Right cardiac atrium (tissue), 5 donors: ENCODE measurements at regions not wholly inside any gene's neighbourhood (a gene's known extent, or its start where the extent isn't known, plus 50 kb on each side); places are given as distances from the start of the nearest gene placed in this dataset.
A peak's percentile ranks its signal among the peaks of the same experiment; 100 is the strongest.

Source experiments
- ATAC-seq, 2 donors: fragments of 200-7000 bp; cut with Tn5 transposase; one replicate each; pipeline versions ENCODE4 v1.8.0 to v1.9.1; 2020; ENCODE audit warnings: moderate library complexity in 2 of 2, mild to moderate bottlenecking in 1 of 2
- DNase-seq, 3 donors: peaks; one replicate each; pipeline ENCODE4 v3.0.0-alpha.2; 2020
- H3K27ac ChIP-seq: one replicate; pipeline ENCODE4 v1.5.1; 2013; ENCODE audit warnings: mild to moderate bottlenecking, low read length, control low read depth, moderate library complexity
- H3K27me3 ChIP-seq: one replicate; pipeline ENCODE4 v1.6.1; 2013; ENCODE audit not compliant: control insufficient read depth, insufficient read depth
- H3K4me1 ChIP-seq: one replicate; pipeline ENCODE4 v1.6.1; 2013; ENCODE audit warnings: low read length; ENCODE audit not compliant: control insufficient read depth, insufficient read depth
- H3K4me3 ChIP-seq: one replicate; pipeline ENCODE4 v1.5.1; 2013; ENCODE audit warnings: low read length, control low read depth
- H3K9me3 ChIP-seq: one replicate; pipeline ENCODE4 v1.6.1; 2013; ENCODE audit warnings: low read length; ENCODE audit not compliant: control insufficient read depth
- WGBS: extraction: QIAGEN DNeasy Blood & Tissue Kit; methylation state at CpG from one replicate; pipeline ENCODE4 v1.1.7; 2013; 5-methylcytosine and 5-hydroxymethylcytosine counted together
- intact Hi-C, 4 donors: fragments of 100-400 bp; cut with DNase I; formaldehyde crosslinking; loops; one replicate each; pipeline versions ENCODE4 v1.11.0 to v1.14.0; 2022 to 2023
- donor health status: healthy with polysubstance abuse.
- donor health status: DM: no; HTN: yes; CAD: no.
- donor health status: DM: no; HTN: no; CAD: no.
- donor health status: DM: no; HTN: yes; CAD: no; lungs with severe emphysema.
- donor health status: DM: yes; HTN: yes; CAD: no.

GRCh38 chr4:41327770-41328169 is 71.0 kb downstream of the UCHL1 start:
- Histone ChIP-seq H3K4me1 (peaks cover 5% of the 10 kb centered on the region), H3K27me3 (no peaks in the 10 kb centered on the region), H3K9me3 (no peaks in the 10 kb centered on the region), H3K4me3 (no peak overlapping the region), H3K27ac (no peak overlapping the region)
- intact Hi-C loops, result no loop called here
- 66% methylated on average over 6 of the region's 6 CpGs for WGBS
- ATAC-seq, result no peak
- no peak for DNase-seq

- H3K27me3 ChIP-seq, result no peaks in the 10 kb centered on the region
- H3K9me3 ChIP-seq, result no peaks in the 10 kb centered on the region
- H3K4me1 ChIP-seq, result peaks cover 5% of the 10 kb centered on the region
- H3K4me3 ChIP-seq, result no peak overlapping the region
- ATAC-seq (no peak), DNase-seq (no peak)
- intact Hi-C loops, result no loop called here
- no peak overlapping the region for H3K27ac ChIP-seq
- 69% methylated on average over 4 of the region's 4 CpGs for WGBS
Observed at GRCh38 chr4:41329361-41329760, 72.6 kb downstream of the UCHL1 start.

- ATAC-seq, result no peak
- no peaks in the 10 kb centered on the region for H3K27me3 ChIP-seq
- DNase-seq, result no peak
- no peak overlapping the region for H3K4me3 ChIP-seq
- no peak overlapping the region for H3K27ac ChIP-seq
- WGBS, result 7% methylated on average over 2 of the region's 2 CpGs
- intact Hi-C loops, result no loop called here
- peaks cover 5% of the 10 kb centered on the region for H3K4me1 ChIP-seq
- no peaks in the 10 kb centered on the region for H3K9me3 ChIP-seq
Observed at GRCh38 chr4:41331224-41331623, 74.5 kb downstream of the UCHL1 start.

DNA sequence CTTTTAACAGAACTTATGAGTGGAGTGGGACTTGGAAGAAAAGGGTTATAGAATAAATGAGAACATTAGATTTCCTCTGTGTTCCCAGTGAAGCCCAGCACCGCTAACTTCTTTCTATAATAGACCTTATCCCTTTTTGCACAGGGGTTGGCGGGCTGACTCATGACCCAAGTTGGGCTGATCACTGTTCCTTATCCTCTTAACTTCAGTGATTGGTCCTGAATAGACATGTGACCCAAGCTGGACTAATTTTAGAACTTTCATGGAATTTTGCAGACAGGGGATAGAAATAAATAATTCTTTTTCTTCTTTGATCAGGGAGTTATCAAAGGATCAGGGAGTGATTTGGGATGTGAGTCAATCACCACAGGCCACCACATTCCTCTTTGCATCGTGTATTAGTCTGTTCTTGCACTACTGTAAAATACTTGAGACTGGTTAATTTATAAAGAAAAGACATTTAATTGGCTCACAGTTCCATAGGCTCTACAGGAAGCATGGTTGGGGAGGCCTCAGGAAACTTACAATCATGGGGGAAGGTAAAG is 75.9 kb downstream of the UCHL1 start:
- Histone ChIP-seq H3K27ac (no peak overlapping the region), H3K9me3 (no peaks in the 10 kb centered on the region), H3K27me3 (no peaks in the 10 kb centered on the region), H3K4me3 (no peak overlapping the region), H3K4me1 (peaks cover 5% of the 10 kb centered on the region)
- ATAC-seq (no peak), DNase-seq (no peak)
- intact Hi-C loops, result no loop called here
- 59% methylated on average over 3 of the region's 3 CpGs for WGBS

DNA sequence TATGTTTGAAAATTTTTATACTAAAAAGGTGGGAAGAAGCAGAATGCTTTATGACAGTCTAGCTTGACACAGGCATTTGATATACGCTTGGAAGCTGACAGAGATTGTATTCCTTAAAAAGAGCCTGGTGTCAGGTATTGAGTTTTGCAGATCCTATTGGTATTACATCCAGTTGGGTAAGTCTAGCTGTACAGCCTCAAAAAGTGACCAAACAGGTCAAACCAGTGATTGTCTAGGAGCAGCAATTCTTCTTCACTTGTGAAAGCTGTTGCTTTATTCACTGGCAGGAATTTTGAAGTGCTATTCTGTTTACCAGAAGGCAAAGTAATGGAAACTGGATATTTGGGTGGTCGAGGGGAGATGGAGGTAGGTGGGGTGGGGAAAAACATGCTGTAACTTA is 77.5 kb downstream of the UCHL1 start:
- Histone ChIP-seq H3K9me3 (no peaks in the 10 kb centered on the region), H3K4me3 (no peak overlapping the region), H3K27me3 (no peaks in the 10 kb centered on the region), H3K4me1 (peaks cover 5% of the 10 kb centered on the region), H3K27ac (no peak overlapping the region)
- WGBS, result 91% methylated on average over 2 of the region's 2 CpGs
- DNase-seq (no peak), ATAC-seq (no peak)
- intact Hi-C loops, result no loop called here

GRCh38 chr4:41339812-41340809 is 83.4 kb downstream of the UCHL1 start:
- no peaks in the 10 kb centered on the region for H3K27me3 ChIP-seq
- H3K27ac ChIP-seq, result no peak overlapping the region
- 55% methylated on average over 10 of the region's 10 CpGs for WGBS
- H3K4me3 ChIP-seq, result no peak overlapping the region
- intact Hi-C loops, result no loop called here
- H3K9me3 ChIP-seq, result no peaks in the 10 kb centered on the region
- ATAC-seq (peak; percentile 87 to 88), DNase-seq (peak; percentile 28 to 60 (median 43))
- H3K4me1 ChIP-seq, result no peaks in the 10 kb centered on the region

DNA sequence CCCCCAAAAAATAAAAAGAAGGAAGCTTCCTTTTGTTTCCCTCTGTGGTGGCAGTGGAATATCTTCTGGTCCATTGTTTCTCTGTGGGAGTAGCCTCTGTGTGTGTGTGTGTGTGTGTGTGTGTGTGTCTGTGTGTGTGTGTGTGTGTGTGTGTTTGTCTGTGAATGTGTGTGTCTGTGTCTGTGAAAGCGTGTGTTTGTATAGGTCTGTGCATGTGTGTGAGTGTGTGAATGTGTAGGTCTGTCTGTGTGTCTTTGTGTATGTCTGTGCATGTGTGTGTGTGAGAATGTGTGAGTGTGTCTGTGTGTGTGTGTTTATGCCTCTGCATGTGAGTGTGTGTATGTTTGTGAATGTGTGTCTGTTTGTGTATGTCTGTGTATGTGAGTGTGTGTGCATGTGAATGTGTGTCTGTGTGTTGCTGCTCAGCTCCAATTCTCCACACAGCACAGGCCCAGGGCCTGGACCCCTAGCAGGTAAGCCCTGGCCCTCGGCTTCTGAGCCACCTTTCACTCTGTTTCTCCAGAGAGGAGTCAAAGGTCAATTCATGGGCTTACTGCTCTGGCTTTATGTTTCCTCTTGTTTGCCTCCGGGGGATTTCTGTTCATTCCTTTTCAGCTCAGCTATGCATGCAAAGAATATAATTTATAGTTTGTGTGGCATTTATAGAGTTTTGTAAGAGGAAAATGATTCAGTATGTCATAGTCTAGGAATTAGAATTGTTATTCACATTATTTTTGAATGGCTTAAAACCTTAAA is 89.8 kb downstream of the UCHL1 start:
- DNase-seq (no peak), ATAC-seq (no peak)
- intact Hi-C loops, result no loop called here
- H3K9me3 ChIP-seq, result no peaks in the 10 kb centered on the region
- WGBS, result 80% methylated on average over 3 of the region's 3 CpGs
- no peak overlapping the region for H3K27ac ChIP-seq
- H3K4me3 ChIP-seq, result no peak overlapping the region
- H3K27me3 ChIP-seq, result no peaks in the 10 kb centered on the region
- H3K4me1 ChIP-seq, result no peaks in the 10 kb centered on the region

DNA sequence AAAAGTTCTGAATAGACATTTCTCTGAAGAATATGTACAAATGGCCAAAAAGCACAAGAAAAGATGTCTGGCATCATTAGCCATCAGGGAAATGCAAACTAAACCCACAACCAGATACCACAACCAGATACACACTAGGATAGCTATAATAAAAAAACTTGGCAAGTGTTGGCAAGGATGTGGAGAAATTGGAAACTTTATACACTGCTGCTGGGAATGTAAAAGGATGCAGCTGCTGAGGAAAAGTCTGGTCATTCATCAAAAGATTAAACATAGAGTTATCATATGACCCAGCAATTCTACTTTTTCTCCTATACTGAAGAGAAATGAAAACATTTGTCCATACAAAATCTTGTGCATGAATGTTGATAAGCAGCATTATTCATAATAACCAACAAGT is 92.3 kb downstream of the UCHL1 start:
- no peaks in the 10 kb centered on the region for H3K4me1 ChIP-seq
- H3K9me3 ChIP-seq, result no peaks in the 10 kb centered on the region
- intact Hi-C loops, result no loop called here
- no peak overlapping the region for H3K4me3 ChIP-seq
- no peak overlapping the region for H3K27ac ChIP-seq
- DNase-seq, result no peak
- H3K27me3 ChIP-seq, result no peaks in the 10 kb centered on the region
- ATAC-seq, result no peak

DNA sequence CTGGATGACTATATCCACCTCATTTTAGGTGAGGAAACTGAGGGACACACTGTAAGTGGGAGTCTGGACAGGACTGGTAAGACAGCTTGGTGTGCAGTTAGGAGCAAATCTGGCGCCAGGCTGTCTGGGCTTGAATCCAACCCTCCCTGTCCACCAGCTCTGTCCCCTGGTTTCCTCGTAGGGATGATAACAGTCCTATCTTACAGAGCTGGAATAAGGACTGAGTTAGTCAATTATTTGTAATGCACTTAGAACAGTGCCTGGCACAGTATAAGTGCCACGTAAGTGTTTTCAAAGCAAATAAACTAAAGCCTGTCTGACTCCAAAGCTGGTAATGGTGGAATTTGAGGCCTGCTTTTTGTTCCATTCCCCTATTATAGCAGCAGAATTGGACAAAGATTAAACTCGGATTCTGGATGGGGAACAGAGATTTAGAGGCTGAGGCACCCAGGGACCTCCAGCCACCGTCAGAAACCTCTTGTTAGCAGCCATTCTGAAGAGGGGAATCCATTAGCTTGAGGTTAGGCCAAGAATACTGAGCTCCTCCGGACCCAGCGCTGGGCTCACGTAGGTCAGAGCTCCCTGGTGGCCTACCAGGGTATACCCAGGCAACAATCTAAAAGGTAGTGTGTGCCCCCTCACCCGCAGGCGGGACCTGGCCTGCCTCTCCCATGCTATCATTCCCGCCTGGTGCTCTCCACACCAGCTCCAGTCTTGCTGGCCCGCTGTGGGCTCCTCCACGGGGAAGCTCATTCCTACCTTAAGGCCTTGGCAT is 102.1 kb downstream of the UCHL1 start:
- ATAC-seq (peak in 1 of 2 donors; percentile 54), DNase-seq (peak; percentile 44 to 68 (median 68))
- WGBS, result 73% methylated on average over 13 of the region's 13 CpGs
- Histone ChIP-seq H3K27me3 (no peaks in the 10 kb centered on the region), H3K27ac (no peak overlapping the region), H3K4me1 (peaks cover 3% of the 10 kb centered on the region), H3K9me3 (no peaks in the 10 kb centered on the region), H3K4me3 (no peak overlapping the region)
- intact Hi-C loops, result no loop called here

DNA sequence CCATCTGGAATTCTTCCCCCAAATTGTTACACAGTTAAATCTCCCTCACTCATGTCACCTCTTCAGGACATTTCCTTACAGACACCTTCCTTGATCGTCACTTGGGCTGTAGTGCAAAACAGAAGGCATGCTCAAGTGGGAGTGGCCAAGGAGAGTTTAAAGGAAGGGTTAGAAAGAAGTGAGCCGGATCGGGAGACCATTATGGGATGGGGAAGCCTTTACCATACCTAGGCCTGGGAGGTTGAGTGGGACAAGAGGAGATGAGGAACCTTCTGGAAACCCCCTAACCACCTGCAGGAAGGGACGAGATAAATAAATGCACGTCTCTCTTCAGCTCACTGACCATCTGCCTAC is 102.7 kb downstream of the UCHL1 start:
- intact Hi-C loops, result no loop called here
- WGBS, result 84% methylated on average over 5 of the region's 5 CpGs

More for the DNA sequence above, 102.7 kb downstream of the UCHL1 start:
- H3K27ac ChIP-seq, result no peak overlapping the region
- no peaks in the 10 kb centered on the region for H3K9me3 ChIP-seq
- DNase-seq, result no peak
- no peak for ATAC-seq
- H3K4me3 ChIP-seq, result no peak overlapping the region
- H3K4me1 ChIP-seq, result peaks cover 4% of the 10 kb centered on the region
- H3K27me3 ChIP-seq, result no peaks in the 10 kb centered on the region
